ENCODE measurements at regions not wholly inside any gene's neighbourhood (a gene's known extent, or its start where the extent isn't known, plus 50 kb on each side); places are given as distances from the start of the nearest gene placed in this dataset.
A peak's percentile ranks its signal among the peaks of the same experiment; 100 is the strongest.

DNA sequence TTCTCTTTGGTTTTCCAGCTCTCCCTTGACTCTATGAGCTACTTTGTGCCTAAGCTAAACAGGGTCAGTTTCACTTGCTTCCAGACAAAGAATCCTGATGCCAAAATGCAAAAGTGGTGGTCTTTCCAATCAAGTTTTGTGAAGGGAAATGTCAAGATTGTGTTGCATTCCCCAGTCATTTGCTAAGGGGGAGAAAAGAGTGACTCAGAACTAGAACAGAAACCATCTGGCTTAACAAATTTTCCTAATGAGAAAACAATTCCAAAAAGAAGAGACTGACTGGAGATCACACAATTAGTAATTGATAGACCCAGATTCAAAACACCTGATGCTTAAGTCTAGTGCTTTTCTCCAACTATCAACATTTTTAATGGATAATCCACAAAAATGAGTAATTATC, 235.1 kb upstream of the DIO2 start:
- H3K9me3 ChIP-seq, result peaks cover 0 to 15% (median 0%) of the 10 kb centered on the region in 11 donors
- H3K4me3 ChIP-seq, result no peak overlapping the region
- TF ChIP-seq, protein P1, sequence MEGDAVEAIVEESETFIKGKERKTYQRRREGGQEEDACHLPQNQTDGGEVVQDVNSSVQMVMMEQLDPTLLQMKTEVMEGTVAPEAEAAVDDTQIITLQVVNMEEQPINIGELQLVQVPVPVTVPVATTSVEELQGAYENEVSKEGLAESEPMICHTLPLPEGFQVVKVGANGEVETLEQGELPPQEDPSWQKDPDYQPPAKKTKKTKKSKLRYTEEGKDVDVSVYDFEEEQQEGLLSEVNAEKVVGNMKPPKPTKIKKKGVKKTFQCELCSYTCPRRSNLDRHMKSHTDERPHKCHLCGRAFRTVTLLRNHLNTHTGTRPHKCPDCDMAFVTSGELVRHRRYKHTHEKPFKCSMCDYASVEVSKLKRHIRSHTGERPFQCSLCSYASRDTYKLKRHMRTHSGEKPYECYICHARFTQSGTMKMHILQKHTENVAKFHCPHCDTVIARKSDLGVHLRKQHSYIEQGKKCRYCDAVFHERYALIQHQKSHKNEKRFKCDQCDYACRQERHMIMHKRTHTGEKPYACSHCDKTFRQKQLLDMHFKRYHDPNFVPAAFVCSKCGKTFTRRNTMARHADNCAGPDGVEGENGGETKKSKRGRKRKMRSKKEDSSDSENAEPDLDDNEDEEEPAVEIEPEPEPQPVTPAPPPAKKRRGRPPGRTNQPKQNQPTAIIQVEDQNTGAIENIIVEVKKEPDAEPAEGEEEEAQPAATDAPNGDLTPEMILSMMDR (IDR thresholded peaks at IDR 0.05), result no peak
- intact Hi-C loops (cut with DNase I), result no loop called here
- H3K27me3 ChIP-seq, result no peaks in the 10 kb centered on the region
- DNase-seq (no peak), ATAC-seq (peak in 1 of 8 donors; percentile 29)
- H3K36me3 ChIP-seq, result no peaks in the 10 kb centered on the region
- H3K4me1 ChIP-seq, result peaks cover 0 to 2% (median 0%) of the 10 kb centered on the region in 9 donors
- no peak overlapping the region for H3K27ac ChIP-seq

DNA sequence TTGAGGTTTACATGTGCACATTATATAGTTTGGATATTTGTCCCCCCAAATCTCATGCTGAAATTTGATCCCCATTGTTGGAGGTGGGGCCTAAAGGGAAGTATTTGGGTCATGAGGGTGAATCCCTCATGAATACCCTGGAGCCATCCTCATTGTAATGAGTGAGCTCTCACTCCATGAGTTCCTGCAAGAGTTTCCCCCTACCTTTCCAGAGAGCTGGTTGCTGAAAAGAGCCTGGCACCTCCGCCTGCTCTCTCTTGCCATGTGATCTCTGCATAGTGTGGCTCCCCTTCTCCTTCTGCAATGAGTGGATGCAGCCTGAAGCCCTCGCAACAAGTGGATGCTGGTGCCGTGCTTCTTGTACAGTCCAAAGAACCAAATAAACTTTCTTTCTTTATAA, 234.3 kb upstream of the DIO2 start:
- Histone ChIP-seq H3K27me3 (no peaks in the 10 kb centered on the region), H3K9me3 (peaks cover 0 to 11% (median 0%) of the 10 kb centered on the region in 11 donors), H3K27ac (no peak overlapping the region), H3K4me1 (peaks cover 0 to 2% (median 0%) of the 10 kb centered on the region in 9 donors), H3K36me3 (no peaks in the 10 kb centered on the region), H3K4me3 (no peak overlapping the region)
- intact Hi-C loops (cut with DNase I), result no loop called here
- ATAC-seq (no peak), DNase-seq (no peak)
- TF ChIP-seq, protein P1 (IDR thresholded peaks at IDR 0.05), result no peak
- WGBS, 2 donors, result 89 to 92% methylated on average over 3 of the region's 3 CpGs

DNA sequence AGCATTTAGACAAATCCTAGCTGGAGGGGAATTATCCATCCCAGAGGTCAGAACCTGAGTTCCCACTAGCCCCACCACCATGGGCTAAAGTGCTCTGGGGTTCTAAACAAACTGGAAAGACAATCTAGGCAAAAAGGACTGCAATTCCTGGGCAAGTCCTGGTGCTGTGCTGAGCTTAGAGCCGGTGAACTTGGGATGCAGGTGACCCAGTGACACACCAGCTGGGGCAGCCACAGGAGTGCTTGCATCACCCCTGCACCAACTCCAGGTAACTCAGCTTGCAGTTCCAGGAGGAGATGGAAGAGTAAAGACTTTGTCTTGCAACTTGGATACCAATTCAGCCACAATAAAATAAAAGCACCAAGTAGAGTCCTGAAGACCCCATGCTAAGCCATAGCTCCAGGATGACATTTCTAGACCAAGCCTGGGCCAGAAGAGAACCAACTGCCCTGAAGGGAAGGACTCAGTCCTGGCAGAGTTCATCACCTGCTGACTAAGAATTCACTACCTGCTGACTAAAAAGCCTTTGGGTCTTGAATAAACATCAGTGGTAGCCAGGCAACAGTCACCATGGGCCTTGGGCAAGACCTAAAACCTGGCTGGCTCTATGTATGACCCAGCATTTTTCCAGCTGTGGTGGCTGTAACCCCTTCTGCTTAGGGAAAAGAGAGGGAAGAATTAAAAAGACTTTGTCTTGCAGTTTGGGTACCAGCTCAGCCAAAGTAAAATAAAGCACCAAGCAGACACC, 223.4 kb upstream of the DIO2 start:
- no peak overlapping the region for H3K4me3 ChIP-seq
- no peaks in the 10 kb centered on the region for H3K27me3 ChIP-seq
- H3K4me1 ChIP-seq, result no peaks in the 10 kb centered on the region
- no peaks in the 10 kb centered on the region for H3K36me3 ChIP-seq
- TF ChIP-seq, protein P1 (IDR thresholded peaks at IDR 0.05), result no peak
- intact Hi-C loops (cut with DNase I), result no loop called here
- no peak for DNase-seq
- no peak overlapping the region for H3K27ac ChIP-seq
- peaks cover 0 to 22% (median 3%) of the 10 kb centered on the region in 11 donors for H3K9me3 ChIP-seq
- 96 to 97% methylated on average over 1 of the region's 1 CpG for WGBS, 2 donors
- ATAC-seq, result no peak

DNA sequence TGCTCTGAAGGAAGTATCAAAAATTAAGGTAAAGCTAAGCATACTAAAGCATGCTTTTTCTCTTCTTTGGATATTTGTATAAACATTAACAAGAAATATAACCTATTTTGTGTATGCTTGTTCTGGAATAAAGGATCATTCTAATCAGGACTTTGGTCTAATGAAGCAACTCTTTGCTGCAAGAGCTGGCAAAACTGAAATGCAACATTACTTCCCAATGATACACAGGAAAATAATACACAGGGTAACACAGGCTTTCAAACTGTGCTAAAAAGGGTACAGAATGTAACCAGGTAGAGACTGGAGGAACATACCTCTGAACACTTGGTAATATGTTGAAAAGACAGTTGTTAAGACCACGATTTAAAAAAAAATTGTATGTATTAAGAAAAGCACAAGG, 222.5 kb upstream of the DIO2 start:
- no peaks in the 10 kb centered on the region for H3K27me3 ChIP-seq
- intact Hi-C loops (cut with DNase I), result no loop called here
- no peak overlapping the region for H3K4me3 ChIP-seq
- no peaks in the 10 kb centered on the region for H3K36me3 ChIP-seq
- H3K27ac ChIP-seq, result no peak overlapping the region
- ATAC-seq (no peak), DNase-seq (no peak)
- TF ChIP-seq, protein P1 (IDR thresholded peaks at IDR 0.05), result no peak
- no peaks in the 10 kb centered on the region for H3K4me1 ChIP-seq
- 74 to 80% methylated on average over 1 of the region's 1 CpG for WGBS, 2 donors
- peaks cover 0 to 13% (median 0%) of the 10 kb centered on the region in 11 donors for H3K9me3 ChIP-seq

Data from heart right ventricle (tissue), 16 donors.